ENCODE measurements at regions not wholly inside any gene's neighbourhood (a gene's known extent, or its start where the extent isn't known, plus 50 kb on each side); places are given as distances from the start of the nearest gene placed in this dataset.
"Not testable (repeated sequence)": the region's sequence is repeated elsewhere in the genome, so short reads cannot be mapped to it uniquely, and the experiment has no call there.

GRCh38 chr16:85238233-85238647 lies 126.0 kb upstream of the CIBAR2 start:
- DNase-seq (ENCODE audit: low read depth) = no peak

- no peak for DNase-seq (ENCODE audit: low read depth)
Measured at GRCh38 chr16:85239239-85239638, 127.0 kb upstream of the CIBAR2 start.

- no peak for DNase-seq (ENCODE audit: low read depth)
Measured at GRCh38 chr16:85239871-85240270, 127.6 kb upstream of the CIBAR2 start.

GRCh38 chr16:85240982-85241924 lies 129.0 kb upstream of the CIBAR2 start:
- no peak for DNase-seq (ENCODE audit: low read depth)

- no peak for DNase-seq (ENCODE audit: low read depth)
Measured at GRCh38 chr16:85242140-85242539, 129.9 kb upstream of the CIBAR2 start.

GRCh38 chr16:85243308-85243707 lies 131.0 kb upstream of the CIBAR2 start:
- no peak for DNase-seq (ENCODE audit: low read depth)

- DNase-seq (ENCODE audit: low read depth) = not testable (repeated sequence)
Measured at GRCh38 chr16:85244452-85244851, 132.2 kb upstream of the CIBAR2 start.

GRCh38 chr16:85245307-85246172 lies 133.3 kb upstream of the CIBAR2 start:
- peak; percentile 68 for DNase-seq (ENCODE audit: low read depth)

- DNase-seq (ENCODE audit: low read depth) = no peak
Measured at GRCh38 chr16:85246473-85246872, 134.2 kb upstream of the CIBAR2 start.

GRCh38 chr16:85246973-85247372 lies 134.7 kb upstream of the CIBAR2 start:
- DNase-seq (ENCODE audit: low read depth) = no peak

GRCh38 chr16:85248342-85248741 lies 136.1 kb upstream of the CIBAR2 start:
- no peak for DNase-seq (ENCODE audit: low read depth)

GRCh38 chr16:85248857-85249256 lies 136.6 kb upstream of the CIBAR2 start:
- no peak for DNase-seq (ENCODE audit: low read depth)

- no peak for DNase-seq (ENCODE audit: low read depth)
Measured at GRCh38 chr16:85249418-85250146, 137.3 kb upstream of the CIBAR2 start.

- DNase-seq (ENCODE audit: low read depth) = no peak
Measured at GRCh38 chr16:85250147-85250463, 137.8 kb upstream of the CIBAR2 start.

- DNase-seq (ENCODE audit: low read depth) = no peak
Measured at GRCh38 chr16:85250609-85251223, 138.4 kb upstream of the CIBAR2 start.

- no peak for DNase-seq (ENCODE audit: low read depth)
Measured at GRCh38 chr16:85251225-85251760, 139.0 kb upstream of the CIBAR2 start.

GRCh38 chr16:85252014-85252413 lies 139.7 kb upstream of the CIBAR2 start:
- no peak for DNase-seq (ENCODE audit: low read depth)

- no peak for DNase-seq (ENCODE audit: low read depth)
Measured at GRCh38 chr16:85252461-85252860, 140.2 kb upstream of the CIBAR2 start.

GRCh38 chr16:85253084-85253941 lies 141.0 kb upstream of the CIBAR2 start:
- DNase-seq (ENCODE audit: low read depth) = no peak

GRCh38 chr16:85254051-85254450 lies 141.8 kb upstream of the CIBAR2 start:
- no peak for DNase-seq (ENCODE audit: low read depth)
